ENCODE measurements at regions not wholly inside any gene's neighbourhood (a gene's known extent, or its start where the extent isn't known, plus 50 kb on each side); places are given as distances from the start of the nearest gene placed in this dataset.
"Not testable (repeated sequence)": the region's sequence is repeated elsewhere in the genome, so short reads cannot be mapped to it uniquely, and the experiment has no call there.

GRCh38 chr7:109616551-109617069, 1046.9 kb downstream of the DNAJB9 start:
- in situ Hi-C loops (cut with MboI; ENCODE audit: low sequenced_read_pairs): no loop called here

GRCh38 chr7:109622320-109622719, 1052.6 kb downstream of the DNAJB9 start:
- no peak for DNase-seq (ENCODE audit: low spot score in 2 of 2)
- Histone ChIP-seq H3K4me1 (no peaks in the 10 kb centered on the region), H3K27me3 (ENCODE audit: low read depth) (no peaks in the 10 kb centered on the region), H3K36me3 (replicated peaks) (no peaks in the 10 kb centered on the region), H3K4me3 (no peak overlapping the region), H3K9me3 (no peaks in the 10 kb centered on the region)
- in situ Hi-C loops (cut with MboI; ENCODE audit: low sequenced_read_pairs): no loop called here

More at GRCh38 chr7:109616551-109617069, 1046.9 kb downstream of the DNAJB9 start:
- H3K27me3 ChIP-seq (ENCODE audit: low read depth): no peaks in the 10 kb centered on the region
- H3K36me3 ChIP-seq (replicated peaks): no peaks in the 10 kb centered on the region
- H3K4me3 ChIP-seq: no peak overlapping the region
- H3K4me1 ChIP-seq: no peaks in the 10 kb centered on the region
- no peak for DNase-seq (ENCODE audit: low spot score in 2 of 2)
- H3K9me3 ChIP-seq: no peaks in the 10 kb centered on the region

- H3K9me3 ChIP-seq; in situ Hi-C loops (cut with MboI; ENCODE audit: low sequenced_read_pairs); H3K36me3 ChIP-seq (replicated peaks); H3K4me3 ChIP-seq; DNase-seq (ENCODE audit: low spot score in 2 of 2); H3K27me3 ChIP-seq (ENCODE audit: low read depth); H3K4me1 ChIP-seq: not testable (repeated sequence)
These were observed 1063.2 kb downstream of the DNAJB9 start for GRCh38 chr7:109632890-109633289.

- in situ Hi-C loops (cut with MboI; ENCODE audit: low sequenced_read_pairs): no loop called here
- no peaks in the 10 kb centered on the region for H3K4me1 ChIP-seq
- no peak for DNase-seq (ENCODE audit: low spot score in 2 of 2)
- no peaks in the 10 kb centered on the region for H3K27me3 ChIP-seq (ENCODE audit: low read depth)
- no peaks in the 10 kb centered on the region for H3K9me3 ChIP-seq
- H3K4me3 ChIP-seq: no peak overlapping the region
- H3K36me3 ChIP-seq (replicated peaks): no peaks in the 10 kb centered on the region
These were observed 1065.7 kb downstream of the DNAJB9 start for GRCh38 chr7:109635374-109635773.

GRCh38 chr7:109637428-109637990, 1067.8 kb downstream of the DNAJB9 start:
- Histone ChIP-seq H3K27me3 (ENCODE audit: low read depth) (no peaks in the 10 kb centered on the region), H3K9me3 (no peaks in the 10 kb centered on the region), H3K4me3 (no peak overlapping the region), H3K36me3 (replicated peaks) (no peaks in the 10 kb centered on the region), H3K4me1 (no peaks in the 10 kb centered on the region)
- DNase-seq (ENCODE audit: low spot score in 2 of 2): no peak
- in situ Hi-C loops (cut with MboI; ENCODE audit: low sequenced_read_pairs): no loop called here

- H3K27me3 ChIP-seq (ENCODE audit: low read depth): no peaks in the 10 kb centered on the region
- in situ Hi-C loops (cut with MboI; ENCODE audit: low sequenced_read_pairs): no loop called here
- H3K36me3 ChIP-seq (replicated peaks): no peaks in the 10 kb centered on the region
- no peak for DNase-seq (ENCODE audit: low spot score in 2 of 2)
- H3K4me1 ChIP-seq: no peaks in the 10 kb centered on the region
- H3K4me3 ChIP-seq: no peak overlapping the region
- no peaks in the 10 kb centered on the region for H3K9me3 ChIP-seq
These were observed 1068.6 kb downstream of the DNAJB9 start for GRCh38 chr7:109638321-109638720.

- Histone ChIP-seq H3K4me1 (no peaks in the 10 kb centered on the region), H3K4me3 (no peak overlapping the region), H3K9me3 (no peaks in the 10 kb centered on the region), H3K36me3 (replicated peaks) (no peaks in the 10 kb centered on the region), H3K27me3 (ENCODE audit: low read depth) (no peaks in the 10 kb centered on the region)
- DNase-seq (ENCODE audit: low spot score in 2 of 2): no peak
- in situ Hi-C loops (cut with MboI; ENCODE audit: low sequenced_read_pairs): no loop called here
These were observed 1069.9 kb downstream of the DNAJB9 start for GRCh38 chr7:109639561-109639960.

- in situ Hi-C loops (cut with MboI; ENCODE audit: low sequenced_read_pairs): no loop called here
- Histone ChIP-seq H3K4me3 (no peak overlapping the region), H3K36me3 (replicated peaks) (no peaks in the 10 kb centered on the region), H3K4me1 (no peaks in the 10 kb centered on the region), H3K27me3 (ENCODE audit: low read depth) (no peaks in the 10 kb centered on the region), H3K9me3 (no peaks in the 10 kb centered on the region)
- no peak for DNase-seq (ENCODE audit: low spot score in 2 of 2)
These were observed 1071.8 kb downstream of the DNAJB9 start for GRCh38 chr7:109641445-109641844.

GRCh38 chr7:109646124-109646523, 1076.5 kb downstream of the DNAJB9 start:
- Histone ChIP-seq H3K36me3 (replicated peaks) (no peaks in the 10 kb centered on the region), H3K4me3 (no peak overlapping the region), H3K9me3 (no peaks in the 10 kb centered on the region), H3K27me3 (ENCODE audit: low read depth) (no peaks in the 10 kb centered on the region), H3K4me1 (no peaks in the 10 kb centered on the region)
- DNase-seq (ENCODE audit: low spot score in 2 of 2): no peak
- in situ Hi-C loops (cut with MboI; ENCODE audit: low sequenced_read_pairs): no loop called here

GRCh38 chr7:109646594-109646993, 1076.9 kb downstream of the DNAJB9 start:
- in situ Hi-C loops (cut with MboI; ENCODE audit: low sequenced_read_pairs); H3K4me3 ChIP-seq: not testable (repeated sequence)

GRCh38 chr7:109647263-109647662, 1077.6 kb downstream of the DNAJB9 start:
- H3K27me3 ChIP-seq (ENCODE audit: low read depth); H3K4me1 ChIP-seq; in situ Hi-C loops (cut with MboI; ENCODE audit: low sequenced_read_pairs); H3K4me3 ChIP-seq; H3K36me3 ChIP-seq (replicated peaks); DNase-seq (ENCODE audit: low spot score in 2 of 2); H3K9me3 ChIP-seq: not testable (repeated sequence)

More at GRCh38 chr7:109646594-109646993, 1076.9 kb downstream of the DNAJB9 start:
- not testable (repeated sequence) for H3K36me3 ChIP-seq (replicated peaks); H3K9me3 ChIP-seq; H3K4me1 ChIP-seq; DNase-seq (ENCODE audit: low spot score in 2 of 2); H3K27me3 ChIP-seq (ENCODE audit: low read depth)

GRCh38 chr7:109659261-109659660, 1089.6 kb downstream of the DNAJB9 start:
- no peaks in the 10 kb centered on the region for H3K4me1 ChIP-seq
- no peak overlapping the region for H3K4me3 ChIP-seq
- no peaks in the 10 kb centered on the region; the same call in 1 of the 2 replicates for H3K27me3 ChIP-seq (ENCODE audit: low read depth)
- no peaks in the 10 kb centered on the region for H3K36me3 ChIP-seq (replicated peaks)
- H3K9me3 ChIP-seq: no peaks in the 10 kb centered on the region
- in situ Hi-C loops (cut with MboI; ENCODE audit: low sequenced_read_pairs): no loop called here
- DNase-seq (ENCODE audit: low spot score in 2 of 2): no peak

GRCh38 chr7:109660401-109660800, 1090.7 kb downstream of the DNAJB9 start:
- H3K9me3 ChIP-seq: no peaks in the 10 kb centered on the region
- no peak overlapping the region for H3K4me3 ChIP-seq
- H3K27me3 ChIP-seq (ENCODE audit: low read depth): no peaks in the 10 kb centered on the region; the same call in 1 of the 2 replicates
- no peak for DNase-seq (ENCODE audit: low spot score in 2 of 2)
- H3K4me1 ChIP-seq: no peaks in the 10 kb centered on the region
- no peaks in the 10 kb centered on the region for H3K36me3 ChIP-seq (replicated peaks)
- in situ Hi-C loops (cut with MboI; ENCODE audit: low sequenced_read_pairs): no loop called here

- peaks cover 4% of the 10 kb centered on the region for H3K27me3 ChIP-seq (ENCODE audit: low read depth)
- H3K4me1 ChIP-seq: no peaks in the 10 kb centered on the region
- H3K9me3 ChIP-seq: no peaks in the 10 kb centered on the region
- no peak overlapping the region for H3K4me3 ChIP-seq
- no peaks in the 10 kb centered on the region for H3K36me3 ChIP-seq (replicated peaks)
- no peak for DNase-seq (ENCODE audit: low spot score in 2 of 2)
- in situ Hi-C loops (cut with MboI; ENCODE audit: low sequenced_read_pairs): no loop called here
These were observed 1094.1 kb downstream of the DNAJB9 start for GRCh38 chr7:109663806-109664205.

- H3K27me3 ChIP-seq (ENCODE audit: low read depth); H3K4me1 ChIP-seq; in situ Hi-C loops (cut with MboI; ENCODE audit: low sequenced_read_pairs); DNase-seq (ENCODE audit: low spot score in 2 of 2); H3K4me3 ChIP-seq; H3K9me3 ChIP-seq; H3K36me3 ChIP-seq (replicated peaks): not testable (repeated sequence)
These were observed 1117.6 kb downstream of the DNAJB9 start for GRCh38 chr7:109687269-109687668.
